Lung (tissue), 11 donors: ENCODE measurements at regions not wholly inside any gene's neighbourhood (a gene's known extent, or its start where the extent isn't known, plus 50 kb on each side); places are given as distances from the start of the nearest gene placed in this dataset.

ENCODE experiments used
- ATAC-seq: fragments of 200-7000 bp; cut with Tn5 transposase; one replicate; pipeline ENCODE4 v1.9.1; 2020; ENCODE audit warnings: moderate number of reproducible peaks; ENCODE audit not compliant: insufficient read depth, low FRiP score
- DNase-seq, 3 donors: peaks; one replicate each; pipeline ENCODE4 v3.0.0-alpha.2; 2013 to 2017
- H3K27ac ChIP-seq, 2 donors: one replicate each; pipeline ENCODE4 v1.5.1; 2013; ENCODE audit warnings: mild to moderate bottlenecking in 2 of 2, moderate library complexity in 2 of 2, control low read depth in 1 of 2, inconsistent platforms in 1 of 2, low read depth in 1 of 2, low read length in 1 of 2
- H3K27me3 ChIP-seq, 3 donors: one replicate each; pipeline ENCODE4 v1.5.1; 2013; ENCODE audit warnings: low read length in 2 of 3; ENCODE audit not compliant: control insufficient read depth in 3 of 3, insufficient read depth in 3 of 3
- H3K36me3 ChIP-seq, 4 donors: one replicate each; pipeline ENCODE4 v1.5.1; 2013; ENCODE audit warnings: low read length in 4 of 4, mild to moderate bottlenecking in 1 of 4, moderate library complexity in 1 of 4; ENCODE audit not compliant: control insufficient read depth in 4 of 4, insufficient read depth in 4 of 4
- H3K4me1 ChIP-seq, 5 donors: one replicate each; pipeline ENCODE4 v1.5.1; 2013; ENCODE audit warnings: low read length in 5 of 5, mild to moderate bottlenecking in 2 of 5, moderate library complexity in 1 of 5; ENCODE audit not compliant: control insufficient read depth in 5 of 5, insufficient read depth in 5 of 5
- H3K4me3 ChIP-seq: one replicate; pipeline ENCODE4 v1.5.1; 2013; ENCODE audit warnings: mild to moderate bottlenecking, control low read depth, moderate library complexity
- H3K9ac ChIP-seq, 2 donors: one replicate each; pipeline ENCODE4 v1.5.1; 2013; ENCODE audit warnings: low read length in 2 of 2, control low read depth in 1 of 2; ENCODE audit not compliant: insufficient read depth in 1 of 2
- H3K9me3 ChIP-seq, 4 donors: one replicate each; pipeline ENCODE4 v1.5.1; 2013; ENCODE audit warnings: low read length in 3 of 4, mild to moderate bottlenecking in 1 of 4, moderate library complexity in 1 of 4; ENCODE audit not compliant: control insufficient read depth in 4 of 4, insufficient read depth in 3 of 4
- WGBS, 2 donors: extraction: QIAGEN DNeasy Blood & Tissue Kit; methylation state at CpG; one replicate each; pipeline ENCODE4 v1.1.7; 2013; 5-methylcytosine and 5-hydroxymethylcytosine counted together
- TF ChIP-seq, protein P1 (sequence below): IDR thresholded peaks from 2 replicates; pipeline ENCODE4 v1.5.1; 2012; ENCODE audit warnings: mild to moderate bottlenecking; ENCODE audit errors: control extremely low read depth, extremely low read depth
- donor health status: control.
- donor health status: control.
- donor health status: Bipolar disorder and iron deficiency.
- donor health status: healthy.
- donor health status: DM: yes; HTN: yes; CAD: no.

DNA sequence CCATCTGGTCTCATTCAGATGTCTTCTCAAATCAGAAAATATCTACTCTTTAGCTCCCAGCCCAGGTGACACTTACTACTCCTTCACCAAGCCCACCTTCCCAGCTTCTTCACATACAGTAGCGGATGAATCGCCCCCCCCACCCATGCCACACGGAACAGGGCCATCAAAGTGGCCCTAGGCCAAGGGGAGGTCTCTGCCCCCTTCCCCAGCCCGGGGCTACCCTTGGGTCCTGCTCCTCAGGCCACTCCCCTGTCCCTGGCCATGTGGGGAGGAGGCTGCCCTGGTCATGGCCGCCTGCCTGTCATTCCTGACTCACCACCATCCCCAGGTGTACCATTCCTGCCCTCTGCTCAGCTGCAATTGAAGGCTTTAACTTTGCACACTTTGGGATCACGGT is 142.8 kb downstream of the NECTIN1 start:
- Histone ChIP-seq H3K9ac (no peak overlapping the region), H3K4me1 (peaks cover 0 to 15% (median 0%) of the 10 kb centered on the region in 5 donors), H3K36me3 (no peaks in the 10 kb centered on the region), H3K4me3 (no peak overlapping the region), H3K9me3 (no peaks in the 10 kb centered on the region), H3K27me3 (peaks cover 0 to 15% (median 6%) of the 10 kb centered on the region in 3 donors), H3K27ac (no peak overlapping the region)
- TF ChIP-seq, protein P1, sequence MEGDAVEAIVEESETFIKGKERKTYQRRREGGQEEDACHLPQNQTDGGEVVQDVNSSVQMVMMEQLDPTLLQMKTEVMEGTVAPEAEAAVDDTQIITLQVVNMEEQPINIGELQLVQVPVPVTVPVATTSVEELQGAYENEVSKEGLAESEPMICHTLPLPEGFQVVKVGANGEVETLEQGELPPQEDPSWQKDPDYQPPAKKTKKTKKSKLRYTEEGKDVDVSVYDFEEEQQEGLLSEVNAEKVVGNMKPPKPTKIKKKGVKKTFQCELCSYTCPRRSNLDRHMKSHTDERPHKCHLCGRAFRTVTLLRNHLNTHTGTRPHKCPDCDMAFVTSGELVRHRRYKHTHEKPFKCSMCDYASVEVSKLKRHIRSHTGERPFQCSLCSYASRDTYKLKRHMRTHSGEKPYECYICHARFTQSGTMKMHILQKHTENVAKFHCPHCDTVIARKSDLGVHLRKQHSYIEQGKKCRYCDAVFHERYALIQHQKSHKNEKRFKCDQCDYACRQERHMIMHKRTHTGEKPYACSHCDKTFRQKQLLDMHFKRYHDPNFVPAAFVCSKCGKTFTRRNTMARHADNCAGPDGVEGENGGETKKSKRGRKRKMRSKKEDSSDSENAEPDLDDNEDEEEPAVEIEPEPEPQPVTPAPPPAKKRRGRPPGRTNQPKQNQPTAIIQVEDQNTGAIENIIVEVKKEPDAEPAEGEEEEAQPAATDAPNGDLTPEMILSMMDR = no peak
- ATAC-seq (no peak), DNase-seq (no peak)
- WGBS, 2 donors = 76 to 91% methylated on average over 5 to 6 of the region's 6 CpGs

GRCh38 chr11:119585043-119585781 is 143.8 kb downstream of the NECTIN1 start:
- H3K9ac ChIP-seq = no peak overlapping the region
- TF ChIP-seq, protein P1 = no peak
- peaks cover 0 to under 1% (median 0%) of the 10 kb centered on the region in 4 donors for H3K9me3 ChIP-seq
- no peak overlapping the region for H3K4me3 ChIP-seq
- no peak overlapping the region for H3K27ac ChIP-seq
- peaks cover 0 to 15% (median 0%) of the 10 kb centered on the region in 5 donors for H3K4me1 ChIP-seq
- peak; percentile 27 to 50 (median 44) for DNase-seq
- H3K36me3 ChIP-seq = no peaks in the 10 kb centered on the region
- H3K27me3 ChIP-seq = peaks cover 0 to 15% (median 6%) of the 10 kb centered on the region in 3 donors
- ATAC-seq = peak; percentile 17
- WGBS, 2 donors = 11 to 12% methylated on average over 38 of the region's 38 CpGs

- Histone ChIP-seq H3K4me1 (peaks cover 0 to 15% (median 0%) of the 10 kb centered on the region in 5 donors), H3K9me3 (peaks cover 0 to 2% (median 0%) of the 10 kb centered on the region in 4 donors), H3K27ac (no peak overlapping the region), H3K27me3 (peaks cover 0 to 15% (median 6%) of the 10 kb centered on the region in 3 donors), H3K36me3 (no peaks in the 10 kb centered on the region), H3K4me3 (no peak overlapping the region), H3K9ac (no peak overlapping the region)
- TF ChIP-seq, protein P1 = no peak
- 0 to 1% methylated on average over 53 to 56 of the region's 56 CpGs for WGBS, 2 donors
- DNase-seq = peak; percentile 78 to 85 (median 81)
- peak; percentile 56 for ATAC-seq
These were observed 144.6 kb downstream of the NECTIN1 start for GRCh38 chr11:119584193-119585042.
